Heart right ventricle (tissue), 16 donors: ENCODE measurements at regions not wholly inside any gene's neighbourhood (a gene's known extent, or its start where the extent isn't known, plus 50 kb on each side); places are given as distances from the start of the nearest gene placed in this dataset.

Experiments used
- ATAC-seq, 8 donors: fragments of 200-7000 bp; cut with Tn5 transposase; one replicate each; pipeline ENCODE4 v1.9.1; 2020; ENCODE audit warnings: mild to moderate bottlenecking in 8 of 8, moderate library complexity in 8 of 8, moderate number of reproducible peaks in 1 of 8
- DNase-seq, 2 donors: peaks; one replicate each; pipeline ENCODE4 v3.0.0-alpha.2; 2020
- H3K27ac ChIP-seq, 10 donors: fragments of 200-600 bp; sonication (generic) in 2 of 10; one replicate each; pipeline versions ENCODE4 v1.5.0 to v1.8.0; 2020 to 2022; ENCODE audit warnings: mild to moderate bottlenecking in 3 of 10
- H3K27me3 ChIP-seq, 7 donors: fragments of 200-600 bp; one replicate each; pipeline ENCODE4 v1.8.0; 2021 to 2022; ENCODE audit warnings: mild to moderate bottlenecking in 2 of 7
- H3K36me3 ChIP-seq, 9 donors: fragments of 200-600 bp; sonication (generic) in 1 of 9; one replicate each; pipeline versions ENCODE4 v1.5.0 to v1.8.0; 2020 to 2022; ENCODE audit warnings: mild to moderate bottlenecking in 2 of 9
- H3K4me1 ChIP-seq, 9 donors: fragments of 200-600 bp; sonication (generic) in 1 of 9; one replicate each; pipeline versions ENCODE4 v1.5.0 to v1.8.0; 2020 to 2022; ENCODE audit warnings: mild to moderate bottlenecking in 4 of 9
- H3K4me3 ChIP-seq, 10 donors: fragments of 200-600 bp; sonication (generic) in 2 of 10; one replicate each; pipeline versions ENCODE4 v1.5.0 to v1.8.0; 2020 to 2022; ENCODE audit warnings: mild to moderate bottlenecking in 7 of 10, moderate library complexity in 2 of 10
- H3K9me3 ChIP-seq, 11 donors: fragments of 200-600 bp in 10 of 11; sonication (generic) in 2 of 11; one replicate each; pipeline versions ENCODE4 v1.5.0 to v1.8.0; 2013 to 2022; ENCODE audit warnings: mild to moderate bottlenecking in 2 of 11, control low read depth in 1 of 11, moderate library complexity in 1 of 11
- WGBS, 2 donors: extraction: QIAGEN DNeasy Blood & Tissue Kit; methylation state at CpG; one replicate each; pipeline ENCODE4 v1.1.7; 2013; ENCODE audit warnings: inconsistent platforms in 1 of 2; 5-methylcytosine and 5-hydroxymethylcytosine counted together
- intact Hi-C, 10 donors: fragments of 100-400 bp; cut with DNase I; formaldehyde crosslinking; loops; one replicate each; pipeline versions ENCODE4 v1.11.1 to v1.14.2; 2022
- TF ChIP-seq, protein P1 (sequence below), 9 donors: fragments of 200-600 bp; sonication (generic) in 2 of 9; IDR thresholded peaks; one replicate each; pipeline versions ENCODE4 v1.5.0 to v1.8.0; 2021 to 2022; ENCODE audit warnings: antibody characterized with exemption in 9 of 9, mild to moderate bottlenecking in 5 of 9, moderate library complexity in 1 of 9
- donor health status: Arrhythmogenic right ventricular cardiomyopathy.
- donor health status: ischemic (EF 13 %, LVEDD 7.1; RV severe dilation, severe dysfunction).
- donor health status: healthy with polysubstance abuse.
- donor health status: DM: no; HTN: yes; CAD: no.
- donor health status: DM: no; HTN: no; CAD: no.
- donor health status: ischemic (EF 25% LVEDD 6.9; RV normal size, moderate dysfunction).
- donor health status: ischemic (EF 25% LVEDD 5.7; RV mildly dilated, moderate dysfunction).
- donor health status: healthy.
- donor health status: DM: yes; HTN: yes; CAD: no.
- donor health status: Ischemic cardiomyopathy.
- donor health status: ischemic (EF 35%, LVEDD 5.7; RV mildly dilated, moderate dysfunction).
- donor health status: nonischemic (EF 11% LVEDD 7.7; RV severe dilation, severe dysfunction).
- donor health status: DM: yes; HTN: yes; CAD: no.
- donor health status: PGD.
- donor health status: ischemic (EF 29% LVEDD 5.4; RV normal size, mild dysfunction).
- donor health status: nonischemic (EF 23%, LVEDD 6.1; RV moderate dilation, normal function).

DNA sequence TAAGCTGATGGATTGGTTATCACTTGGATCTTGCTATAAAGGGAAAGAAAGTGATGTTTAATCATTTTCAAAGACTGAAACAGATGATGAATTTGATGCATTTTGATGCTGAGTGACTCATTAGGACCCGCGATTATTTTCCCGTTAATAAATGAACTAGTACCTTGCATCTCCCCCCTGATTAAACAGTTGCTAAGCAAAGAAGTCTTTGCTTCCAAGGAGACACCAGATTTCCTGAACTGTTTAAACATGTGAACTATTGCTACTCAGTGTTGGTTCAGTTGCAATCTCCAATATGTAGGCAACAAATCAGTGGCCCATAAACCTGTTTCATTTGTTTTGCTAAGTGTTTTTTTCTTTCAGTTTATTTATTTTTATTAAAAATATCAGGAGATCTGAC is 375.2 kb downstream of the AACS start:
- peaks cover 0 to 12% (median 0%) of the 10 kb centered on the region in 7 donors for H3K27me3 ChIP-seq
- ATAC-seq, result no peak
- intact Hi-C loops, result no loop called here
- H3K9me3 ChIP-seq, result peaks cover 0 to 9% (median 0%) of the 10 kb centered on the region in 11 donors
- no peaks in the 10 kb centered on the region for H3K4me1 ChIP-seq
- TF ChIP-seq, protein P1, sequence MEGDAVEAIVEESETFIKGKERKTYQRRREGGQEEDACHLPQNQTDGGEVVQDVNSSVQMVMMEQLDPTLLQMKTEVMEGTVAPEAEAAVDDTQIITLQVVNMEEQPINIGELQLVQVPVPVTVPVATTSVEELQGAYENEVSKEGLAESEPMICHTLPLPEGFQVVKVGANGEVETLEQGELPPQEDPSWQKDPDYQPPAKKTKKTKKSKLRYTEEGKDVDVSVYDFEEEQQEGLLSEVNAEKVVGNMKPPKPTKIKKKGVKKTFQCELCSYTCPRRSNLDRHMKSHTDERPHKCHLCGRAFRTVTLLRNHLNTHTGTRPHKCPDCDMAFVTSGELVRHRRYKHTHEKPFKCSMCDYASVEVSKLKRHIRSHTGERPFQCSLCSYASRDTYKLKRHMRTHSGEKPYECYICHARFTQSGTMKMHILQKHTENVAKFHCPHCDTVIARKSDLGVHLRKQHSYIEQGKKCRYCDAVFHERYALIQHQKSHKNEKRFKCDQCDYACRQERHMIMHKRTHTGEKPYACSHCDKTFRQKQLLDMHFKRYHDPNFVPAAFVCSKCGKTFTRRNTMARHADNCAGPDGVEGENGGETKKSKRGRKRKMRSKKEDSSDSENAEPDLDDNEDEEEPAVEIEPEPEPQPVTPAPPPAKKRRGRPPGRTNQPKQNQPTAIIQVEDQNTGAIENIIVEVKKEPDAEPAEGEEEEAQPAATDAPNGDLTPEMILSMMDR (IDR thresholded peaks at IDR 0.05), result no peak
- no peak overlapping the region for H3K27ac ChIP-seq
- DNase-seq, result no peak
- H3K36me3 ChIP-seq, result no peaks in the 10 kb centered on the region
- 69 to 75% methylated on average over 3 of the region's 3 CpGs for WGBS, 2 donors
- no peak overlapping the region for H3K4me3 ChIP-seq

DNA sequence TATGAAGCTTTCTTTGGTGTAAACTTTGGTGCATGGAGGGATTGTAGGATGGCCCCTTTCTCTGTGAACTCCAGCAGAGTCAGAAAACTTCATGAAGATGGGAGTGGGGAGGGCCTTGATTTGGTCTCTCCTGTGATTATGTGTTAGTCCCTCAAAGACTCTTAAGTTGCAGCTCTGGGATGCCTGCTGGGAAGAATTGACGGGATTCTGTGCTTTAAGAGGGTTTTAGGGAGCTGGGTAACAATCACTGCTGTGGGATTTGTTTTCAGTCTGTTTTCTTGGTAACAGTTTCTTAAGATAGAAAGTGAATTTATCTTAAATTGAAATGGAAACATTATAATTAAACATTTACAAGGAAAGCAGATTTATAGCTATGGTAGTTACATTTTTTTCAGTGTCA is 378.1 kb downstream of the AACS start:
- intact Hi-C loops, result no loop called here
- no peaks in the 10 kb centered on the region for H3K36me3 ChIP-seq
- TF ChIP-seq, protein P1 (IDR thresholded peaks at IDR 0.05), result no peak
- H3K4me3 ChIP-seq, result no peak overlapping the region
- 18 to 29% methylated on average over 1 of the region's 1 CpG for WGBS, 2 donors
- H3K27me3 ChIP-seq, result peaks cover 0 to 3% (median 0%) of the 10 kb centered on the region in 7 donors
- DNase-seq, result no peak
- H3K4me1 ChIP-seq, result no peaks in the 10 kb centered on the region
- no peak for ATAC-seq
- peaks cover 0 to 27% (median 0%) of the 10 kb centered on the region in 11 donors for H3K9me3 ChIP-seq
- H3K27ac ChIP-seq, result no peak overlapping the region

- ATAC-seq, result no peak
- Histone ChIP-seq H3K4me1 (no peaks in the 10 kb centered on the region), H3K36me3 (no peaks in the 10 kb centered on the region), H3K4me3 (no peak overlapping the region), H3K27ac (no peak overlapping the region), H3K9me3 (peaks cover 0 to 39% (median 8%) of the 10 kb centered on the region in 11 donors), H3K27me3 (peaks cover 0 to 5% (median 3%) of the 10 kb centered on the region in 7 donors)
- TF ChIP-seq, protein P1 (IDR thresholded peaks at IDR 0.05), result no peak
- DNase-seq, result no peak
- intact Hi-C loops, result no loop called here
- WGBS, 2 donors, result 68 to 74% methylated on average over 2 of the region's 2 CpGs
Measured at GRCh38 chr12:125451408-125451807, 386.2 kb downstream of the AACS start.

- H3K9me3 ChIP-seq, result peaks cover 0 to 26% (median 8%) of the 10 kb centered on the region in 11 donors
Measured at GRCh38 chr12:125453751-125454150, 388.5 kb downstream of the AACS start.

More at GRCh38 chr12:125453751-125454150, 388.5 kb downstream of the AACS start:
- DNase-seq (no peak), ATAC-seq (no peak)
- intact Hi-C loops, result no loop called here
- TF ChIP-seq, protein P1 (IDR thresholded peaks at IDR 0.05), result no peak
- H3K4me3 ChIP-seq, result no peak overlapping the region
- H3K4me1 ChIP-seq, result no peaks in the 10 kb centered on the region
- 61 to 62% methylated on average over 4 of the region's 4 CpGs for WGBS, 2 donors
- peaks cover 0 to 19% (median 6%) of the 10 kb centered on the region in 7 donors for H3K27me3 ChIP-seq
- no peaks in the 10 kb centered on the region for H3K36me3 ChIP-seq
- no peak overlapping the region for H3K27ac ChIP-seq
